HCT116 (cell line): ENCODE measurements at regions not wholly inside any gene's neighbourhood (a gene's known extent, or its start where the extent isn't known, plus 50 kb on each side); places are given as distances from the start of the nearest gene placed in this dataset.

Experiments
- ATAC-seq: fragments of 200-7000 bp; cut with Tn5 transposase; 2 replicates; pipeline ENCODE4 v1.9.1; 2020; ENCODE audit warnings: mild to moderate bottlenecking, moderate library complexity
- BruUV-seq: library from RNA; stranded (reverse); fragments of 400-500 nt; replicated peaks from 2 replicates; lab custom pipeline; 2021; lab: Mats Ljungman, UMichigan
- CTCF ChIA-PET: fragments of 300-600 bp; sonication (Branson Sonifier 250); formaldehyde crosslinking; loops from one replicate; lab custom pipeline; 2021; ENCODE audit warnings: antibody characterized with exemption; lab: Charles Lee
- POLR2A ChIA-PET: fragments of 300-600, 350-600 bp; sonication (Branson Sonifier 250); formaldehyde crosslinking; loops from one replicate; lab custom pipeline; 2021; ENCODE audit warnings: antibody characterized with exemption; lab: Charles Lee
- RAD21 ChIA-PET, 2 experiments: fragments of 300-600 bp; sonication (Branson Sonifier 250); formaldehyde crosslinking; loops; one replicate each; lab custom pipeline; 2023; ENCODE audit warnings: low total read pairs in 2 of 2; ENCODE audit not compliant: uncharacterized antibody in 2 of 2, unreplicated experiment in 2 of 2, low non-redundant PET in 1 of 2; lab: Charles Lee
- DNase-seq: peaks from one replicate; pipeline ENCODE4 v3.0.0-alpha.2; 2010; ENCODE audit warnings: low read depth, low spot score
- H2AFZ ChIP-seq: fragments of 200-600 bp; shearing (Covaris generic), sonication (generic); 2 replicates; pipeline ENCODE4 v1.6.1; 2017; ENCODE audit warnings: low read depth, mixed run types, mixed read lengths, antibody characterized with exemption, low read length; ENCODE audit not compliant: poor library complexity, severe bottlenecking
- H3K27ac ChIP-seq: 2 replicates; pipeline ENCODE4 v1.5.1; 2012; ENCODE audit warnings: low read depth, low read length
- H3K27me3 ChIP-seq: fragments of 200-600 bp; sonication (generic); 2 replicates; pipeline ENCODE4 v1.6.1; 2016; ENCODE audit warnings: mixed run types, low read length, mixed read lengths; ENCODE audit not compliant: insufficient read depth
- H3K36me3 ChIP-seq, 2 experiments: fragments of 200-500 bp in 1 of 2; fragments of 200-600 bp in 1 of 2; sonication (Bioruptor generic) in 1 of 2; sonication (generic) in 1 of 2; 2 replicates each; pipeline versions ENCODE4 v1.5.1 to v1.6.1; 2014 to 2016; ENCODE audit warnings: low read length in 2 of 2, inconsistent platforms in 1 of 2, mixed read lengths in 1 of 2, mixed run types in 1 of 2; ENCODE audit not compliant: insufficient read depth in 2 of 2, control insufficient read depth in 1 of 2
- H3K4me1 ChIP-seq, 2 experiments: fragments of 200-600 bp in 1 of 2; sonication (generic) in 1 of 2; 2 replicates each; pipeline versions ENCODE4 v1.5.1 to v1.6.1; 2012 to 2017; ENCODE audit warnings: low read length in 2 of 2, inconsistent platforms in 1 of 2, mild to moderate bottlenecking in 1 of 2, mixed read lengths in 1 of 2, mixed run types in 1 of 2, moderate library complexity in 1 of 2; ENCODE audit not compliant: insufficient read depth in 2 of 2, control insufficient read depth in 1 of 2
- H3K4me2 ChIP-seq: fragments of 200-600 bp; sonication (generic); 2 replicates; pipeline ENCODE4 v1.6.1; 2017; ENCODE audit warnings: mixed run types, low read length, mixed read lengths
- H3K4me3 ChIP-seq, 2 experiments: fragments of 200-600 bp in 1 of 2; sonication (generic) in 1 of 2; replicated peaks in 1 of 2; 2 replicates each; pipeline ENCODE4 v1.5.1; 2011 to 2016; ENCODE audit warnings: low read length in 2 of 2, control low read depth in 1 of 2, low read depth in 1 of 2, mild to moderate bottlenecking in 1 of 2, mixed read lengths in 1 of 2, mixed run types in 1 of 2
- H3K79me2 ChIP-seq: fragments of 200-600 bp; sonication (generic); 2 replicates; pipeline ENCODE4 v1.6.1; 2017; ENCODE audit warnings: mild to moderate bottlenecking, mixed run types, low read length, moderate library complexity, mixed read lengths; ENCODE audit not compliant: insufficient read depth
- H3K9ac ChIP-seq: fragments of 200-600 bp; sonication (generic); 2 replicates; pipeline ENCODE4 v1.6.1; 2016; ENCODE audit warnings: low read length, mixed read lengths
- H3K9me2 ChIP-seq: fragments of 200-600 bp; sonication (generic), shearing (Covaris generic); 2 replicates; pipeline ENCODE4 v1.6.1; 2017; ENCODE audit warnings: mixed run types, mild to moderate bottlenecking, moderate library complexity; ENCODE audit not compliant: insufficient read depth
- H3K9me3 ChIP-seq, 2 experiments: fragments of 200-500 bp in 1 of 2; fragments of 200-600 bp in 1 of 2; sonication (Bioruptor generic) in 1 of 2; sonication (generic) in 1 of 2; 2 replicates each; pipeline ENCODE4 v1.6.1; 2014 to 2017; ENCODE audit warnings: low read length in 2 of 2, mixed read lengths in 2 of 2, inconsistent platforms in 1 of 2, low read depth in 1 of 2, mild to moderate bottlenecking in 1 of 2, mixed run types in 1 of 2, moderate library complexity in 1 of 2; ENCODE audit not compliant: control insufficient read depth in 1 of 2, insufficient read depth in 1 of 2
- H4K20me1 ChIP-seq: fragments of 200-600 bp; sonication (generic), shearing (Covaris generic); 2 replicates; pipeline ENCODE4 v1.6.1; 2017; ENCODE audit warnings: mixed run types, mild to moderate bottlenecking, moderate library complexity; ENCODE audit not compliant: insufficient read depth
- CBX3 ChIP-seq: IDR thresholded peaks from 2 replicates; pipeline ENCODE4 v1.6.1; 2012; ENCODE audit warnings: low read depth
- CEBPB ChIP-seq: IDR thresholded peaks from 2 replicates; pipeline ENCODE4 v1.6.1; 2012; ENCODE audit warnings: low read depth
- ELF1 ChIP-seq: IDR thresholded peaks from 2 replicates; pipeline ENCODE4 v1.6.1; 2012; ENCODE audit warnings: low read depth, borderline replicate concordance
- EZH2 ChIP-seq: fragments of 200-600 bp; sonication (generic); IDR thresholded peaks from 2 replicates; pipeline ENCODE4 v1.6.1; 2017; ENCODE audit warnings: antibody characterized with exemption, mixed run types
- EZH2phosphoT487 ChIP-seq: fragments of 200-600 bp; IDR thresholded peaks from 2 replicates; pipeline ENCODE4 v1.6.1; 2018; ENCODE audit warnings: antibody characterized with exemption, borderline replicate concordance
- FOSL1 ChIP-seq: IDR thresholded peaks from 2 replicates; pipeline ENCODE4 v1.6.1; 2012; ENCODE audit warnings: low read depth
- POLR2A ChIP-seq: IDR thresholded peaks from 2 replicates; pipeline ENCODE4 v1.7.0; 2011; ENCODE audit warnings: borderline replicate concordance; ENCODE audit not compliant: insufficient read depth, insufficient read length; ENCODE audit errors: extremely low read depth
- POLR2AphosphoS5 ChIP-seq: IDR thresholded peaks from 2 replicates; pipeline ENCODE4 v1.6.1; 2011; ENCODE audit warnings: mild to moderate bottlenecking, low read depth, low read length, moderate library complexity
- RAD21 ChIP-seq: IDR thresholded peaks from 2 replicates; pipeline ENCODE4 v1.6.1; 2012; ENCODE audit warnings: low read depth, mild to moderate bottlenecking
- SIN3A ChIP-seq: IDR thresholded peaks from 2 replicates; pipeline ENCODE4 v1.6.1; 2012; ENCODE audit warnings: low read depth
- SP1 ChIP-seq: IDR thresholded peaks from 2 replicates; pipeline ENCODE4 v1.6.1; 2012; ENCODE audit warnings: low read depth
- TCF7L2 ChIP-seq: IDR thresholded peaks from 2 replicates; pipeline ENCODE4 v1.7.0; 2011; ENCODE audit warnings: borderline replicate concordance, inconsistent platforms; ENCODE audit not compliant: insufficient read depth, insufficient read length; ENCODE audit errors: extremely low read depth
- YY1 ChIP-seq: IDR thresholded peaks from 2 replicates; pipeline ENCODE4 v1.6.1; 2011; ENCODE audit warnings: low read length, low read depth, moderate library complexity, mild to moderate bottlenecking; ENCODE audit not compliant: insufficient replicate concordance; ENCODE audit errors: extremely low read depth
- ZFX ChIP-seq: fragments of 450-650 bp; IDR thresholded peaks from 2 replicates; pipeline ENCODE4 v1.6.1; 2017
- ZNF274 ChIP-seq: fragments of 200-500 bp; sonication (Bioruptor generic); IDR thresholded peaks from 2 replicates; pipeline ENCODE4 v1.6.1; 2014; ENCODE audit warnings: mild to moderate bottlenecking, low read depth, low read length, inconsistent platforms
- intact Hi-C: fragments of 100-400 bp; cut with micrococcal nuclease; formaldehyde crosslinking; loops from 2 replicates; pipeline ENCODE4 v1.10.0; 2022
- TF ChIP-seq, protein P1 (sequence below): IDR thresholded peaks from 2 replicates; pipeline ENCODE4 v1.6.1; 2012
- TF ChIP-seq, protein P2 (sequence below): IDR thresholded peaks from 2 replicates; pipeline ENCODE4 v1.6.1; 2012
- TF ChIP-seq, protein P3 (sequence below): IDR thresholded peaks from 2 replicates; pipeline ENCODE4 v1.6.1; 2012; ENCODE audit warnings: low read depth
- TF ChIP-seq, protein P4 (sequence below): IDR thresholded peaks from 2 replicates; pipeline ENCODE4 v1.6.1; 2011; ENCODE audit warnings: mild to moderate bottlenecking, low read length, moderate library complexity; ENCODE audit not compliant: insufficient replicate concordance; ENCODE audit errors: extremely low read depth

DNA sequence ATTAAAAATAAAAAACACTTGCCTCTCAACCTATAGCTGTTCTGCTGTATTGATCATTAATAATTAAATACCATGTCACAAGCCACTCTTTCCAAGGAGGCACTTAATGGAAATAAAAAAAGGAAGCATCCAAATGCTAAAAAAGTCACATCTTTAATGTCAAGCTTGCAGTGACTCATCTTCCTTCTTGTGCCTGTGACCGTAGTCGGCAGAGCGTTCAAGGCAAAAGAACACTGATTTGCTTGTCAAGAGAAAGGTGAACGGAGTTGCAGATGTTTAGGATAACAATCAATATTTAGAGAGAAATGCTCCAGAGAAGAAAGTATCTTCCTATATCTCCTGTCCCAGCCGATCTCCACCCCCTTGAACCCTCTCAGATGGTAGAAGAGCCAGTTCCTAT lies 341.0 kb upstream of the OPRM1 start:
- Histone ChIP-seq H3K9me3 (no peaks in the 10 kb centered on the region), H3K27ac (no peak overlapping the region), H2AFZ (no peak overlapping the region), H3K4me1 (no peaks in the 10 kb centered on the region), H3K9ac (no peak overlapping the region), H3K79me2 (no peaks in the 10 kb centered on the region), H3K9me2 (no peaks in the 10 kb centered on the region), H3K4me3 (no peak overlapping the region), H3K27me3 (peaks cover 18% of the 10 kb centered on the region), H4K20me1 (no peaks in the 10 kb centered on the region), H3K4me2 (no peak overlapping the region), H3K36me3 (no peaks in the 10 kb centered on the region)
- ATAC-seq, result no peak
- BruUV-seq, result no TSS peak
- RAD21 ChIA-PET, result no interaction called here
- intact Hi-C loops, result no loop called here
- no peak for DNase-seq
- TF ChIP-seq CEBPB (no peak), POLR2AphosphoS5 (no peak), SIN3A (no peak), ZFX (no peak), YY1 (no peak), EZH2phosphoT487 (no peak), RAD21 (no peak), EZH2 (no peak), ZNF274 (no peak), POLR2A (no peak), CBX3 (no peak), FOSL1 (no peak), SP1 (no peak), TCF7L2 (no peak), ELF1 (no peak)
- TF ChIP-seq, protein P1, sequence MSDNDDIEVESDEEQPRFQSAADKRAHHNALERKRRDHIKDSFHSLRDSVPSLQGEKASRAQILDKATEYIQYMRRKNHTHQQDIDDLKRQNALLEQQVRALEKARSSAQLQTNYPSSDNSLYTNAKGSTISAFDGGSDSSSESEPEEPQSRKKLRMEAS, result no peak
- TF ChIP-seq, protein P2, sequence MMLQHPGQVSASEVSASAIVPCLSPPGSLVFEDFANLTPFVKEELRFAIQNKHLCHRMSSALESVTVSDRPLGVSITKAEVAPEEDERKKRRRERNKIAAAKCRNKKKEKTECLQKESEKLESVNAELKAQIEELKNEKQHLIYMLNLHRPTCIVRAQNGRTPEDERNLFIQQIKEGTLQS, result no peak
- TF ChIP-seq, protein P3, sequence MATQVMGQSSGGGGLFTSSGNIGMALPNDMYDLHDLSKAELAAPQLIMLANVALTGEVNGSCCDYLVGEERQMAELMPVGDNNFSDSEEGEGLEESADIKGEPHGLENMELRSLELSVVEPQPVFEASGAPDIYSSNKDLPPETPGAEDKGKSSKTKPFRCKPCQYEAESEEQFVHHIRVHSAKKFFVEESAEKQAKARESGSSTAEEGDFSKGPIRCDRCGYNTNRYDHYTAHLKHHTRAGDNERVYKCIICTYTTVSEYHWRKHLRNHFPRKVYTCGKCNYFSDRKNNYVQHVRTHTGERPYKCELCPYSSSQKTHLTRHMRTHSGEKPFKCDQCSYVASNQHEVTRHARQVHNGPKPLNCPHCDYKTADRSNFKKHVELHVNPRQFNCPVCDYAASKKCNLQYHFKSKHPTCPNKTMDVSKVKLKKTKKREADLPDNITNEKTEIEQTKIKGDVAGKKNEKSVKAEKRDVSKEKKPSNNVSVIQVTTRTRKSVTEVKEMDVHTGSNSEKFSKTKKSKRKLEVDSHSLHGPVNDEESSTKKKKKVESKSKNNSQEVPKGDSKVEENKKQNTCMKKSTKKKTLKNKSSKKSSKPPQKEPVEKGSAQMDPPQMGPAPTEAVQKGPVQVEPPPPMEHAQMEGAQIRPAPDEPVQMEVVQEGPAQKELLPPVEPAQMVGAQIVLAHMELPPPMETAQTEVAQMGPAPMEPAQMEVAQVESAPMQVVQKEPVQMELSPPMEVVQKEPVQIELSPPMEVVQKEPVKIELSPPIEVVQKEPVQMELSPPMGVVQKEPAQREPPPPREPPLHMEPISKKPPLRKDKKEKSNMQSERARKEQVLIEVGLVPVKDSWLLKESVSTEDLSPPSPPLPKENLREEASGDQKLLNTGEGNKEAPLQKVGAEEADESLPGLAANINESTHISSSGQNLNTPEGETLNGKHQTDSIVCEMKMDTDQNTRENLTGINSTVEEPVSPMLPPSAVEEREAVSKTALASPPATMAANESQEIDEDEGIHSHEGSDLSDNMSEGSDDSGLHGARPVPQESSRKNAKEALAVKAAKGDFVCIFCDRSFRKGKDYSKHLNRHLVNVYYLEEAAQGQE, result no peak
- TF ChIP-seq, protein P4, sequence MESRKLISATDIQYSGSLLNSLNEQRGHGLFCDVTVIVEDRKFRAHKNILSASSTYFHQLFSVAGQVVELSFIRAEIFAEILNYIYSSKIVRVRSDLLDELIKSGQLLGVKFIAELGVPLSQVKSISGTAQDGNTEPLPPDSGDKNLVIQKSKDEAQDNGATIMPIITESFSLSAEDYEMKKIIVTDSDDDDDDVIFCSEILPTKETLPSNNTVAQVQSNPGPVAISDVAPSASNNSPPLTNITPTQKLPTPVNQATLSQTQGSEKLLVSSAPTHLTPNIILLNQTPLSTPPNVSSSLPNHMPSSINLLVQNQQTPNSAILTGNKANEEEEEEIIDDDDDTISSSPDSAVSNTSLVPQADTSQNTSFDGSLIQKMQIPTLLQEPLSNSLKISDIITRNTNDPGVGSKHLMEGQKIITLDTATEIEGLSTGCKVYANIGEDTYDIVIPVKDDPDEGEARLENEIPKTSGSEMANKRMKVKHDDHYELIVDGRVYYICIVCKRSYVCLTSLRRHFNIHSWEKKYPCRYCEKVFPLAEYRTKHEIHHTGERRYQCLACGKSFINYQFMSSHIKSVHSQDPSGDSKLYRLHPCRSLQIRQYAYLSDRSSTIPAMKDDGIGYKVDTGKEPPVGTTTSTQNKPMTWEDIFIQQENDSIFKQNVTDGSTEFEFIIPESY, result no peak
- POLR2A ChIA-PET, result no interaction called here
- CTCF ChIA-PET, result no interaction called here
